ENCODE measurements at regions not wholly inside any gene's neighbourhood (a gene's known extent, or its start where the extent isn't known, plus 50 kb on each side); places are given as distances from the start of the nearest gene placed in this dataset.

GRCh38 chr15:62799919-62800318, 242.6 kb upstream of the TPM1 start:
- CTCF ChIA-PET: no interaction called here
- Histone ChIP-seq H3K4me3 (ENCODE audit: low read depth, low read length, poor library complexity, severe bottlenecking) (no peak overlapping the region), H3K9me3 (ENCODE audit: low read depth, low read length, poor library complexity, severe bottlenecking) (no peaks in the 10 kb centered on the region), H3K27me3 (replicated peaks; ENCODE audit: insufficient read depth, low read depth, low read length, poor library complexity) (no peaks in the 10 kb centered on the region), H3K27ac (ENCODE audit: low read depth, low read length, poor library complexity, severe bottlenecking) (no peak overlapping the region), H3K36me3 (ENCODE audit: insufficient read depth, low read length, poor library complexity, severe bottlenecking) (no peaks in the 10 kb centered on the region), H3K4me1 (ENCODE audit: insufficient read depth, low read length, poor library complexity, severe bottlenecking) (no peaks in the 10 kb centered on the region)
- no TSS peak for BruUV-seq (replicated peaks)
- no peak for DNase-seq (ENCODE audit: low spot score)
- intact Hi-C loops (cut with micrococcal nuclease; ENCODE audit: unreplicated experiment): no loop called here
- POLR2A ChIA-PET (ENCODE audit: low non-redundant PET): no interaction called here
- TF ChIP-seq, protein P1, sequence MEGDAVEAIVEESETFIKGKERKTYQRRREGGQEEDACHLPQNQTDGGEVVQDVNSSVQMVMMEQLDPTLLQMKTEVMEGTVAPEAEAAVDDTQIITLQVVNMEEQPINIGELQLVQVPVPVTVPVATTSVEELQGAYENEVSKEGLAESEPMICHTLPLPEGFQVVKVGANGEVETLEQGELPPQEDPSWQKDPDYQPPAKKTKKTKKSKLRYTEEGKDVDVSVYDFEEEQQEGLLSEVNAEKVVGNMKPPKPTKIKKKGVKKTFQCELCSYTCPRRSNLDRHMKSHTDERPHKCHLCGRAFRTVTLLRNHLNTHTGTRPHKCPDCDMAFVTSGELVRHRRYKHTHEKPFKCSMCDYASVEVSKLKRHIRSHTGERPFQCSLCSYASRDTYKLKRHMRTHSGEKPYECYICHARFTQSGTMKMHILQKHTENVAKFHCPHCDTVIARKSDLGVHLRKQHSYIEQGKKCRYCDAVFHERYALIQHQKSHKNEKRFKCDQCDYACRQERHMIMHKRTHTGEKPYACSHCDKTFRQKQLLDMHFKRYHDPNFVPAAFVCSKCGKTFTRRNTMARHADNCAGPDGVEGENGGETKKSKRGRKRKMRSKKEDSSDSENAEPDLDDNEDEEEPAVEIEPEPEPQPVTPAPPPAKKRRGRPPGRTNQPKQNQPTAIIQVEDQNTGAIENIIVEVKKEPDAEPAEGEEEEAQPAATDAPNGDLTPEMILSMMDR (conservative IDR thresholded peaks at IDR 0.05; ENCODE audit: low read depth, low read length): no peak
- no peak for TF ChIP-seq EZH2 (IDR thresholded peaks at IDR 0.05; ENCODE audit: borderline replicate concordance, low read depth, low read length, poor library complexity, severe bottlenecking)

- Histone ChIP-seq H3K4me1 (ENCODE audit: insufficient read depth, low read length, poor library complexity, severe bottlenecking) (no peaks in the 10 kb centered on the region), H3K36me3 (ENCODE audit: insufficient read depth, low read length, poor library complexity, severe bottlenecking) (no peaks in the 10 kb centered on the region), H3K4me3 (ENCODE audit: low read depth, low read length, poor library complexity, severe bottlenecking) (no peak overlapping the region), H3K27me3 (replicated peaks; ENCODE audit: insufficient read depth, low read depth, low read length, poor library complexity) (no peaks in the 10 kb centered on the region), H3K27ac (ENCODE audit: low read depth, low read length, poor library complexity, severe bottlenecking) (no peak overlapping the region), H3K9me3 (ENCODE audit: low read depth, low read length, poor library complexity, severe bottlenecking) (no peaks in the 10 kb centered on the region)
- POLR2A ChIA-PET (ENCODE audit: low non-redundant PET): no interaction called here
- intact Hi-C loops (cut with micrococcal nuclease; ENCODE audit: unreplicated experiment): no loop called here
- no TSS peak for BruUV-seq (replicated peaks)
- no peak for DNase-seq (ENCODE audit: low spot score)
- TF ChIP-seq EZH2 (IDR thresholded peaks at IDR 0.05; ENCODE audit: borderline replicate concordance, low read depth, low read length, poor library complexity, severe bottlenecking): no peak
- TF ChIP-seq, protein P1 (conservative IDR thresholded peaks at IDR 0.05; ENCODE audit: low read depth, low read length): no peak
- CTCF ChIA-PET: no interaction called here
These were observed 239.9 kb upstream of the TPM1 start for GRCh38 chr15:62802612-62803011.

DNA sequence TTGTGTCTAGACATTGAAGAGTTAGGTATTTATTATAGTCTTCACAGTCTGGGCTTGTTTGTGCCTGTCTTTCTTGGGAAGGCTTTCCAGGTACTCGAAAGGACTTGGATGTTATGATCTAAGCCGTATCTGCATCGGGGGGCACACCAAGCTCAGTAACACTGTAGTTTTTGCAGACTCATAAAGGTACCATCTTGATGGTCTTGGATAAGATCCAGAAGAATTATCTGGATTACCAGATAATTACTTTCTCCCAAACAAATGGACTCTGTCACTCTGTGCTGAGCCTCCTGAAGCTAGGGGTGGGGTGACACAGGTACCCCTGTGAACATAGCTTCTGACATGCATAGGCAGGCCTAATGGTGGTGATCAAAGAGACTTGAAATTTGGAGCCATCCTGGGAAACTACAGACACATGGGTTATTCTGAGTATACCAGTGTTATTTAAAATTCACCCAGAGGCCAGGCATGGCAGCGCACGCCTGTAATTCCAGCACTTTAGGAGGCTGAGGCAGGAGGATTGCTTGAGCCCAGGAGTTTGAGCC, 238.6 kb upstream of the TPM1 start:
- H3K9me3 ChIP-seq (ENCODE audit: low read depth, low read length, poor library complexity, severe bottlenecking): no peaks in the 10 kb centered on the region
- no peak overlapping the region for H3K4me3 ChIP-seq (ENCODE audit: low read depth, low read length, poor library complexity, severe bottlenecking)
- H3K27me3 ChIP-seq (replicated peaks; ENCODE audit: insufficient read depth, low read depth, low read length, poor library complexity): no peaks in the 10 kb centered on the region
- TF ChIP-seq EZH2 (IDR thresholded peaks at IDR 0.05; ENCODE audit: borderline replicate concordance, low read depth, low read length, poor library complexity, severe bottlenecking): no peak
- ChIA-PET POLR2A (ENCODE audit: low non-redundant PET) (no interaction called here), CTCF (no interaction called here)
- no peaks in the 10 kb centered on the region for H3K4me1 ChIP-seq (ENCODE audit: insufficient read depth, low read length, poor library complexity, severe bottlenecking)
- H3K36me3 ChIP-seq (ENCODE audit: insufficient read depth, low read length, poor library complexity, severe bottlenecking): no peaks in the 10 kb centered on the region
- H3K27ac ChIP-seq (ENCODE audit: low read depth, low read length, poor library complexity, severe bottlenecking): no peak overlapping the region
- no TSS peak for BruUV-seq (replicated peaks)
- intact Hi-C loops (cut with micrococcal nuclease; ENCODE audit: unreplicated experiment): no loop called here
- no peak for DNase-seq (ENCODE audit: low spot score)

DNA sequence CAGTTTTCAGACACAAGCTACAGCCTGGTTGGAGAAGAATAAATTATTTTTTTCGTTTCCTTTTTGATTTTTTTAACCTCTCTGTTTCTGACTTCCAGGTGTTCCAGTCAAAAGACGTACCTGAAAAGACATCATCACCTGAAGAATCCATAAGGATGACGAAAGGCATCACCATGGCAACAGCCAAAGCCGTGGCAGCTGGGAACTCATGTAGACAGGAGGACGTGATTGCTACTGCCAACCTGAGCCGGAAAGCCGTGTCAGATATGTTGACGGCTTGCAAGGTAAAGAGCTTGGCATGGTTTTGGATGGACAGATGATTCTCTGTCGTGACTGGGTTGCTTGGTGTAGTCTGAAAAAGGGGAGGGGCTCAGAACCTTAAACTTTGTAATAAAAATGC, 237.0 kb upstream of the TPM1 start:
- ChIA-PET POLR2A (ENCODE audit: low non-redundant PET) (interaction anchor here (0.7 kb wide), 1 partner anchor 213 kb away, joined by 6 read pairs; no protein-coding TSS in a partner anchor), CTCF (no interaction called here)
- H3K36me3 ChIP-seq (ENCODE audit: insufficient read depth, low read length, poor library complexity, severe bottlenecking): no peaks in the 10 kb centered on the region

More for the DNA sequence above, 237.0 kb upstream of the TPM1 start:
- DNase-seq (ENCODE audit: low spot score): no peak
- intact Hi-C loops (cut with micrococcal nuclease; ENCODE audit: unreplicated experiment): no loop called here
- Histone ChIP-seq H3K9me3 (ENCODE audit: low read depth, low read length, poor library complexity, severe bottlenecking) (no peaks in the 10 kb centered on the region), H3K27me3 (replicated peaks; ENCODE audit: insufficient read depth, low read depth, low read length, poor library complexity) (no peaks in the 10 kb centered on the region), H3K4me1 (ENCODE audit: insufficient read depth, low read length, poor library complexity, severe bottlenecking) (no peaks in the 10 kb centered on the region), H3K4me3 (ENCODE audit: low read depth, low read length, poor library complexity, severe bottlenecking) (no peak overlapping the region), H3K27ac (ENCODE audit: low read depth, low read length, poor library complexity, severe bottlenecking) (no peak overlapping the region)
- no peak for TF ChIP-seq EZH2 (IDR thresholded peaks at IDR 0.05; ENCODE audit: borderline replicate concordance, low read depth, low read length, poor library complexity, severe bottlenecking)
- TF ChIP-seq, protein P1 (conservative IDR thresholded peaks at IDR 0.05; ENCODE audit: low read depth, low read length): no peak
- no TSS peak for BruUV-seq (replicated peaks)

Measured in A673 (cell line).